NCI-H2029 treated with DMSO at 0.1 percent for 48 hours (cell line): ENCODE measurements at regions not wholly inside any gene's neighbourhood (a gene's known extent, or its start where the extent isn't known, plus 50 kb on each side); places are given as distances from the start of the nearest gene placed in this dataset.

Experiments used
- DNase-seq: peaks from one replicate; lab custom pipeline; 2025; lab: John Stamatoyannopoulos, UW

DNA sequence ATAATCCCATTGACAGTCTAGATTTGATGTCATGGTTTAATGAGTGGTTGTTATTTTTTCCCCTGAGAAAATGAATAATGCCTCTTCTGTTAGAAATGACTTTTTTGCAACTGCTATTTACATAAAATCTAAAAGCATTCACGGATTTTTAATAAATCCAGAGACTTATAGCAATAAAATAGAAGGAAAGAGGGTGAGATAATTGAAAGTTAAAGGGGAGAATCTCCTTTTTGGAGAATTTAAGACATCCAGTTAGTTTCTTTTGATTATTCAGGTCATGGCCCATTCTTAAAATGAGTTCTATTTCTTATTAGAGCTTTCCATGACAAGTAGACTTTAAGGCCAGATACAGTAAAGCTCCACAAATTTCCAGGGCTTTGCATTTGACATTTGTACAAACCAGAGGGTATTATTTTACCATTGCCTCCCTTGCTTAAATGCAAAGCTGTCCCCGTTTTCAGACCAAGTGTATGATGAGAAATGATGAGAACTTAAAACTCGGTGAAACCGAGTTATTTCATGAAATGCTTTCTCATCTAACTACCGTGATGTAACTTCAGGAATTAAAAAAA lies 789.0 kb upstream of the SOX9 start:
- no peak for DNase-seq

DNA sequence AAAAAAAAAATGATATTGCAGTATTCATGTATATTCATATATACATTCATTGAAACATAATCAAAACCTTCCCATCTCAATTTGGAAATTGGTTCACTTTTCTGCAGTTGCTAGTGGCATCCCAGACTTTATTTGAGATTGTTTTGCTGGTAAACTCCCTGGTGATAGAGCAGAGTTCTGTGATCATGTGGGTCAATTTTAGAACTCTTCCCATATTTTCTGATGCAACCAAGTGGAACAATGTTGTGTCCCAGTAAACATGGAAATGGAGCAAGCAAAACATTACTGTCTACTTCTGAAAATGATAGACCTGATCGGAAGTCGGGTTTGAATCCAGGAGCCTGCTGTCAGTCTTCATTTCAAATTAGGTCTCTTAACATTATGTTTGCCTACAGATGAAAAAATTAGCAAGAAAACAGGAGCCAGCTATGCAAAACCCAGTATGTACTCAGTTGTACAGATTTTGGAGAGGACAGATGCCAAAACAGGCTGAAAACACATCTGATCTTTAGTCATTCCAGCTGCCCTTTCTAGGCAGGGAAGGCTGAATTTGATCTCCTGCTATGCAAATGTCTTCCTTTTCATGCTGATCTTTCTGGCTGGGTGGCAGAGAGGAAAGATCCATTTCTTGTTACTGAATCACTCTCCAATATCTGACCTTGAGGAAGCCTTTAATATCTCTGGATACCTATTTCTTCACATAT lies 786.6 kb upstream of the SOX9 start:
- DNase-seq, result no peak

DNA sequence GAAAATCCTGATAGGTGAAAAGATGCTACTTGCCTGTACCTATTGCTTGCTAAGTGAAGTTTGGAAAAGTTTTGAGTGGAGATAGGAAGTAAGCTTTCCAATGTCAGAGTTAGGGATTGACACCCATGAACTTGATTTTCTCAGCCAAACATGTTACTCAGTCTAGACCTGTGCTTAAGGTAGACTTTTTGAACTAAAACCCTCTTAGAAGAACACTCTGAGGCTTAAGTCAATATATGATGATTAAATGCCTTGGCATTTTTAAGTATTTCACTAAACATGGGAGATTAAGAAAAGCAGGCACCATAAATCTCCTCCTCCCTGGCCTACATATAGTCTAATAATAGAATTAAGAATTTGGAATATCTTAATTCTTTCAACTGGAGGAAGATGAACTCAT lies 785.6 kb upstream of the SOX9 start:
- no peak for DNase-seq

DNA sequence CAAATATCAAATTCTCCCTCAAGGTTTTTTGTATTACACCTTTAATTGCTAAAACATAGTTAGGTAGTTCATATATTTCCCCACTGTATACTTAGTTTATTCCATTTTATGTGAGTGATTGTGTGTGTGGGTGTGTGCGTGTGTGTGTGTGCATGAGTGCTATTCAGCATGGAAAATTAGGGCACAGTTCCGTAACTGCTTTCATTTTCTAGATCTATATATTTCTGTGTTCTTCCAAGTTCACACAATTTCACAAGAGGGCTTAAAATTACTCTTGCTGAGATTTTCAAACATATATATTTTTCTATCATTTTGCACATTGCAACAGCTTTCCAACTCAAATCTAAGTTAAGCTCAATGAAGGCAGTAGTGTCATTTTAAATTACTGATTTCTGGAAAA lies 782.9 kb upstream of the SOX9 start:
- DNase-seq, result no peak

DNA sequence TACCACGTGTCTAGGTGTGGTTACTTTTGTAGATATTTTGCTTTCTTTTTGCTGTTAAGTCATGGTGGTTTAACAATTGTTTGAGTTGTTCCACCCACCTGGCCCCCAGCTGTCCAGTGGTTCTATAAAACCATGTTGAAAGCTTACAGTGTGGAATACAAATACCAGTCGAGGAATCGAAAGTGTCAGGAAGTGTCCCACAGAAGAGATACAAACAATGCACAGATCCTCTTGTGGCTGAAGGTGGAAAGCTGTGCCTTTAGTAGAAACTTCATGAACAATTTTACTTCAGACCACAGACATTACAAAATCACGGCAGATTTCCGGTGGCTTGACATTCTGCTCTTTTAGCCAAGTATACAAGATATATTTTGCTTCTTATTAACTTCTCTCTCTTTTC lies 782.4 kb upstream of the SOX9 start:
- no peak for DNase-seq

DNA sequence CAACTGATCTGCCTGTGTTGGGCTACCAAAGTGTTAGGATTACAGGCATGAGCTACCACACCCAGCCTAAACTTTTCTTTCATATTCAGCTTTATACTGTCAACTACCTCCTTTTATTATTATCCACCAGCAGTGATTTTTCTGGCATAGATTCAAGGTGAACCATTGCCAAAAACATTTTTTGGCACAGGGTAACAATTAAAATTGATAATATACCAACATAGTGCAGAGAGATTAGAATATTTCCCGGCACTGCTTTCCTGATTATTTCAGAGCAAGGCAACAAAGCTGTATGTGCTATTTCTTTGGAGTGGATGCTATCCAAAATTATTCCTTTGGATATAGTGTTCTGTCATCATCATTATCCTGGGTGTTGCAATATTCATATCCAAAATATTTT lies 781.6 kb upstream of the SOX9 start:
- DNase-seq, result no peak

DNA sequence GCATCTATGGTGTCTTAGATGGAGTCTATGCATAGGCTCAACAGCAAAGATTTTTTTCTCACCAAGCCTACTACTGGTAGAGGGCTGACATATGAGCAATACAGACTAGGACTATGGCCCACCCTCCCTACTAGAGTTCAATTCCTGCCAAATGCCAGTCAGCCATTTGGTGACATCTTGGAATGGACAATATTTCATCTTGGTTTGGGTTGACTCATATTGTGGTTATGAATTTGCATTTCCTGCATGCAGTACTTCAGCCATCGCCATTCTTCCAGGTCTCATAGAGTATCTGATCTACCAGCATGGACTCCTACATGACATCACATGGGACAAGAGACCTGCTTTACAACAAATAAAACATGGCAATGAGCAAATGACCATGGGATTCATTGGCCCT lies 778.1 kb upstream of the SOX9 start:
- DNase-seq, result no peak

DNA sequence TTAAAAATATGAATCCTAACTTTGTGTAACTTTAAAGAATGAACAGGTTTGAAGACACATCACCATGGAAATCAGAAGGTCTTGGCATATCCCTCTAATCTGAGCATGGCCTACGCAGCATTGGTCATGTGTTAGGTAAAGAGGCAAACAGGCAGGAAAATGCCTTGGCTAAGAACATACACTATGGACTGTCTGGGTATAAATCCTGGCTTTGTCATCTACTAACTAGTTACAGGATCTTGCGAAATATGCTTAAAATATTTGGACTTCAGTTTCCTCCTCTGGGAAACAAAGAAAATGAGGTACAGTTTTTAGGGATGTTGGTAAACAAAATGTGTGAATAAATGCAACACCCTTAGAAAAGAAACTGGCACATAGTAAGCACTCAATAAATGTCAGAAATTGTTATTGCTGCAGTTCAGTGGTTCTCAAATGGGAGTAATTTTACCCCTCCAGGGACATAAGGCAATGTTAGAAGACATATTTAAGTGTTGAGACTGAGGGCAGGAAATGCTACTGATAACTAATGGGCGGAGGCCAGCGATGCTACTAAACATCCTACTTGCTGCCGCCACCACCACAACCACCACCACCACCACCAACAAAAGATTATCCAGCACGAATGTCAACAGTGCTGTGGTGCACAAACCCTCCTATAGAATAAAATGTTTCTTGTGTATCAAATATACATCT lies 770.8 kb upstream of the SOX9 start:
- DNase-seq, result no peak

DNA sequence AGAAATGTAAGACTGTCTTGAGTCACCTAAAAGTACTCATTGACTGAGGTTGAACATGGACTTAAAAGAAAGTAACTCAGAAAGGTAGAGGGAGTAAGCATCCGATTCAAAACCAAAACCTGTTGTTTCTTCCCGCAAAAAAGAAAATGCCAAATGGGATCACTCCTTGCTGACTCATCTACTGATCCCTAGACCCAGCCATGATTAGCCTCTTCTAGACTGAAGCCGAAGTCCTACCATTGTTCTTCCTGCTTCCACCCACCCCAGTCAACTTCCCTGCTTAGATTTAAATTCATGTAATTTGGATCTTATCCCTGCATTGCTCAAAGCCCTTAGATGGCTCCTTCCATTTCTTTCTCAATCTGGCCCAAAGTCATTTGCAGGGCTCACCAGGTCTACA lies 760.5 kb upstream of the SOX9 start:
- DNase-seq, result no peak

DNA sequence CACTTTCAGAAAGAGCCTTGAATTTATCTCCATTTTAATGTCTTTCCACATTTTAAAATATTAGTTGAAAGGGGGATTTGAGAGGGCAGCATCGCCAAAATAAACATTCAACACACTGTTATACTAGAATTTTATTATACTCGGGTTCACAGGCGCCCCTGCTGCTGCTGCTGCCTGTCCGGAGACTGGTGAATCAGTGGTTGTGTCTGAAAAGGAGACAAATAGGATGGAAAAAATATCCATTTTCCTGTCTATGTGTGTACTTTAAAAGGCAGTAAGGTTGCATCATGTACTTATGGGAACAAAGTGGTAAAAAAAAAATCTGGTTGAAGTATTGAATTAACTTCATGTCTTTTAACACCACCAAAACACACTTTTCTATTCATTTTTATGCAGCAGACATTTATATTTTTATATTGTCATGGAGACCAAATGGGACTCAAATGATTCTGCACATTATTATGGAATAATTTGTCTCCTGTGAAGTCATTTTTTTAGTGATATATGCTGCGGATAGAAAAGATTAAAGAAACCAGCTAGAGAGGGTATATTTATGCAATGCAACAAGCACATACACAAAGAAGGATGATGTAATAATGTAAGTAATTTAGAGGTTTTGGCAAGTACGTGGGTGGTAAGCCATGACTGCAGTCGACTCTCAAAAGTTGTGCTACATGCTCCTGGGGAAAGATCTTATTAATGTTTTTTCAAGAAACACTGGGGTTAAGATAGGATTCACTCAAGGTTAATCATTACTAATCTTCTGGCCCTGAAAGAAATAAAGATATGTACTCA lies 759.0 kb upstream of the SOX9 start:
- DNase-seq, result no peak

DNA sequence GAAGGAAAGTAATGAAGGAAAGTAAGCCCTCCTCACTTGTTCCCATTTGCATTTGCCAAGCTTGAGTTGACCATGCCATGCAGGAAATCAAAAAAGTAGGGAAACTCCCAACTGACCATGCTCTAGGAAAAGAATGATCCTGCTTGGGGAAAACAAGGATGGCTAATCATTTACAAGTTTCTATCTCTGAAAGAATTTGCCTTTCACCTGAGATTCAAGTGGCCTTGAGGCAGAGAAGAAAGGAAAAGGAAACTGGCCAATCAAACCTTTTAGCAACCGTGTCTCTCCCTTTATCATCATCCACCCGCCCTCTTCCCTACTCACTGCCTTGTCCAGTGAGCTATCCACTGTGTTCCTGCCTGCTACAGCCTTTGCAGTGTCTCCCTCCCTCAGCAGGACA lies 757.2 kb upstream of the SOX9 start:
- no peak for DNase-seq

DNA sequence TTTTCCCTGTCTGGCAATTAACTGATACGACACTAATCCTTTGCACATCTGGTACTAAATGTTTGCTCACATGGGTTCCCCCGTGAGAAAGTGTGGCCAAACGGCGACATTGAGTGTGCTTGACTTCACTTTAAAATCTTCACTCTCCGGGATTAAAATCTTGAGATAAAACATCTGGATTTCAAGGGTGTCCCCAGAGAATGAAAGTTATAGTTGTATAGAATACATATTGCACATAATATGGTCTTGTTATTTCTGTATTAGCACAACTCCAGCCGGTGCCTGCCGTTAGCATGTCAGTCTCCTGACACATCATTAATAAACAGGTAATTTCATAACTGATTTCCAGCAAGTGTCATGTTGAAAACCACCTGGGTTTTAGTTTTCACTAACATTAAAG lies 749.0 kb upstream of the SOX9 start:
- no peak for DNase-seq

DNA sequence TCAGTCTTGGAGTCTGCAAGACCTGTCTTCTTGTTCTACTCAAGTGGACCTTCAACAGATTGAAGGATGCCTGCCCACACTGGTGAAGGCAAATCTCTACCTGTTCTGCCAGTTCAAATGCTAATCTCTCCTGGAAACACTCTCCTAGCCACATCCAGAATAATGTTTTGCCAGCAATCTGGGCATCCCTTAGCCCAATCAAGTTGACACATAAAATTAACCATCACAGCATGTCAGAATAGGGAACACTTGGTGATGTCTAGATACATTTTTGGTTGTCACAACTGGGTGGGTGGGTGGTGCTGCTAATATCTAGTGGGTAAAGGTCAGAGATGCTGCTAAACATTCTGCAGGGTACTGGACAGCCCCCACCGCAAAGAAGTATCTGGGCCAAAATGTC lies 744.9 kb upstream of the SOX9 start:
- no peak for DNase-seq

DNA sequence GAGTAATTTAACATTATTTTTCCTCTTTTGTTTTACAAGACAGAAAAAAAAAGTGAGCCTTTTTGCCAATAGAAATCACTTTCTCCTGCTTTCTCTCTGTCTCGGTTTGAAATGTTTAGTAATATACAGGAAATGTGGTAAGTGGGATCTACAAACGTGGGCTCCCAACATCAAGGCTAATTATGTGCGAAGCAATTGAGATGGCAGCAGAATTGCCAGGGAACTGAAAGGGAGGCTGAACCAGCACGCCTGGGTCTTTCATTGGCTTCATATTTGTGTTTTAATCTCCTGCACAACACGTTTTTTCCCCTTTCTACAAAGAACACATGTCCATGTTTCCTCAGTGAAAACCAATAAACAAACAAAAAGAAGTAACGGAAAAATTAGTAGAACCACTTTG lies 743.9 kb upstream of the SOX9 start:
- no peak for DNase-seq

DNA sequence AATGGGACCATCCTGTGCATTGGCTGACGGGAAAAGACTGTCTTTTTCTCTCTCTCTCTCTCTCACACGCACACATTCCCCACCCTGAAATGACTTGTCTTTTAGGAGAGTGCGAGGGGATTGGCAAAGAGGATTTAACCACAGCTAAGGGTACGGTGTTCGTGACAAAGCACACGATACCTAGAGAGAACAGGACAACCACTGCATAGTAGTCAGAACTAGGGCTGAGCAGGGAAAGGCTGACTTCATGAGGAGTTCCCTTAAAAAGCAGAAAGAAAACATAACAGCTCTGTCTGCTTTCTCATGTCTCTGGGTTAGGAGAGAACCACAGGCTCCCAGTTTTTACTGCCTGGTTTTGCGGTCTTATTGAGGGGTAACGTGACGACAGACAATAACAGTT lies 742.8 kb upstream of the SOX9 start:
- DNase-seq, result no peak

DNA sequence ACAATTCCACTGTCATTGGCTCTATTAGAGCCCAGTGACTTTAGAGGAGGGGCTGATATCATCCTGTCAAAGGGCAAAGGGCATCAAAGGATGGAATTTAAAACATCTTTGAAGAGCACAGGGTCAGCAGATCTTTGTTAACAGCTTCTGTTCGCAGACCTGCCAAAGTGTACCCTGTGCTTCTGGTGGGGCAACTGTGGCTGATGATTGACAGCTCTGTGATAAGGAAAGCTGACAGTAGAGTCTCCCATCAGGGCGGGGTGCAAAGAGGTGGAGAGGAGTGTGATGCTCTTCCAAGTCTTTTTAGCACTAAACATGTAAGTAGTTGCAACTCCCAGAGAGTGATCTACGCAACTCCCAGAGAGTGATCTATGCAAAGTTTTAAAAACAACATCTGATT lies 742.1 kb upstream of the SOX9 start:
- no peak for DNase-seq

DNA sequence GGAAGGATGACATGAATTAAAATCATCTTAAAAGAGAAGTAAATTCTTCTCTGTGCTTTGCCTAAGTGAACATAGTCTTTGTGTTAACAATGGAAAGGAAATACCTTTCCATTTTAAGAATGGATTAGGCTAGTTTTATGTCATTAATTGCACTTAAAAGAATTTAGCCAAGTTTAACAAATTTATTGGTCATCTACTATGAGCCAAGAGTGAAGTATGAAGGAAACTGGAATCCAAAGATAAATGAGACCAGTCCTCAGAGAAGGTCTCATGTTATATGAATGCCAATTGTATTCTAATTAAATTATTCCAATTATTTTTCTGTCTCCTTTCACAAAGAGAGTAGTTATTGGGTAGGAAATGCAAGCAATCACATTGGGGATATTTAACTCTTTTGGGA lies 741.3 kb upstream of the SOX9 start:
- no peak for DNase-seq

DNA sequence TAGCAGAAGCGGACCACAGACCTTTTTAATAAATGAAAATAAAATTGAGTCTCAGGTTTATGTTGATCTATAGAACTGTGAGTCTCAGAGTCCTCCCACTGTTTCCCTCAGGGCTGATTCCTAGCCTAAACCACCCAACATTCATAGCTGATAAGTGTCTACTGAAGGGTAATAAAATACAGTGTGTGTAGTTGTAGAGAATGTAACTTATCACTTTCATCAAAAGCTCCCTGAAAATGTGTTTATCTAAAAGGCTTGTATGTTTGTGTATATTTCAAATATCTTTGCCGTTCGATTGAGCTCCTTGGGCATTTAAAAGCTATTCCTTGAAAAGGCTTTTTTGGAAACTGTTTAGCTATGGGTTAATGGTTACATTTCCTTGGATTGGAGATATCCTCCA lies 740.3 kb upstream of the SOX9 start:
- DNase-seq, result no peak

DNA sequence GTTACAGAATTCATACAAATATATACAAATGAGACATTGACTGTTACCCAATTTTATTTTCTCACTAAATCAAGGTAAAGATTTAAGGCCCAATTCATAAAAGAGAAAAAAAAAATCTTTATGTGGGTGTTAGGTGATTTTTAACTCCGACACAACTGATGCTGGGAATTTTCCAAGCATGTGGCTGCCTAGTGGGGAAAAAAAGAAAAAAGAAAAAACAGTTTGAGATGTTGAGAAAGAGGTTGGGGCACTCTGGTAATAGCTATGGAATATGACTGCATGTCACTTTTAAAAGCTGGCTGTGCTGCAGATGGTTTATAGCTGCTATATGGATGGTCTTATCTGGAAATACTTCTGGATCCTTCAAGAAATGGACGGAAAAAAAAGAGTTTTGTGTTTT lies 739.9 kb upstream of the SOX9 start:
- no peak for DNase-seq

DNA sequence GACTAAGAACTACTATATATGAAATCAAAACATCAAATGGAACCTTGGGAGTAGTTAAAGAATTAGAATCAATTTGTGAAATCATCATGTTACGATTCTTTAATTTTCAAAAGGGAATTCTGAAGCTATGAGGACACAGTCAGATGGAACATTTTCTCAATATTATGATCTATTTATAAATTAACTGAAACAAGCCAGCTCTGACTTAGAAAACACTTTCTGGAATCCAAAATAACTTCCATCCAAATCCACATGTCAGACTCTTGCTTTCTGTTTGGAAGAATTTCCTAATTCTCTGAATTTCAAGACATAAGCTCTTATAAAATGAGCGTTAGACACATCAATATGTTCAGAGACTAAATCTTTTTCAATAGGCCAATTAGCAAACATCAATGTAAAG lies 737.7 kb upstream of the SOX9 start:
- DNase-seq, result no peak

DNA sequence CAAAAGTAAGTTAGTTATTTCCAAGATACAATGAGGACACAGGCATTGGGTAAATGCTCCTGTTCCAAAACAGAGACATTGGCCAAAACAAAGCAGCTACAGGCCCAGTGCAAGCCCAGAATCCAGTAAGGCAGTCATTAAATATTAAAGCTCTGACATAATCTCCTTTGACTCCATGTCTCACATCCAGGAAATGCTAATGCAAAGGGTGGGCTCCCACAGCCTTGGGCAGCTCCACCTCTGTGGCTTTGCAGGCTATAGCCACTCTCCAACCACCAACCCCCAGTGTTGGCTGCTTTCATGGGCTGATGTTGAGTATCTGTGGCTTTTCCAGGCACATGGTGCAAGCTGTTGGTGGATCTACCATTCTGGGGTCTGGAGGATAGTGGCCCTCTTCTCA lies 733.4 kb upstream of the SOX9 start:
- no peak for DNase-seq

DNA sequence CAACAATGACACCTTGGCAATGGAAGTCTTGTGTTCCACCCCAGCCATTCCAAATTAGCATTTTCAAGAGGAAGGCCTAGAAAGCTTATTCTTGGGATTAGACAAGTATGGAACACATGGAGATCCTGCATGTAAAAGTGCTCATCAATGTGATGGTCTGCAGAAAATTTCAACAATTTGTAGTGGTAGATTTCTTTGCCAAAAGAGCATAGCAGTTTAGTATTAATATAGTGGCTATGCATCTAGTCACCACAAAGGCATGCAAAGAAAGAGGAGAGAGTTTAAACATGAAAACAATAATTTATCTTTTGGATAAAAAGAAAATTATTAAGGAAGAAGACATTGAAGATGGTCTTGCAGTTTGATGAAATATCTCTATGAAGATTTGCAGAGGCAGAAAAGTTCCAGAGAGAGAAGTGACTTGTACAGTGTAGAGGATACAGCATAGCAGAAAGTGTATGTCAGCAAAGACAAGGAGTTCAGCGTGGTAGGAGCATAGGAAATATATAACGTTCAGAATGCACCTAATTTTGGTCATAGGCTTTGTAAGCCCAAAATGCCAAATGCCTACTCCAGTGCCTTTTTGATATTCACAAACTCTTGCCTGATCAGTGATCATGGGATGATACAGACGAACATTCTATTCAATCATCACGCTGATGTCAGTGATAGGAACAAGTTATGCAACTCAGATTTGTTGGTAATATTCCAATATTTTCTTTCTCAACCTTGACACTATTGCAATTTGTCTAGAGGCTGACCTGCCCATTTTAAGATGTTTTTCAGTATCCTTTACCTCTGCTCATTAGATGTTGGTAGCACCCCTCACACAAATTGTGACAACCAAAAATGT lies 727.9 kb upstream of the SOX9 start:
- DNase-seq, result no peak
